ENCODE measurements at regions not wholly inside any gene's neighbourhood (a gene's known extent, or its start where the extent isn't known, plus 50 kb on each side); places are given as distances from the start of the nearest gene placed in this dataset.

DNA sequence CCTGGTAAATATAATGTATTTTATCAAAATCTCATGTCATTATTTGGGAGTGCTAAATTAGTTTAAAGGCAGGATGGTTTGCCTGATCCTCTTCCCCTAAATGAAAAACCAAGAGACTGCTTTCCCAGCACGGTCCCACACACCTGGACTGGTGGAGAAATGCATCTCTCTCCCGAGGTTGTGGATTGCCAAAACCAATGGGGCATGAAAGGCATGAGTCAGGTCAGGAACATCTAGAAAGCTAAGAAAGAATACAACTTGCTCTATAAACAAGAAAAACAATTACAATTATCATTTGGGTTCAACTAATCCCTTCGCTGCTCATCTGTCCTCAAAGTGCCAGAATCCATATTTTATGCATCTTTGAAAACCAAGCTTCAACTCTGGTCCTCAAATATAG lies 308.3 kb upstream of the IRAK1BP1 start:
- TF ChIP-seq, protein P1, sequence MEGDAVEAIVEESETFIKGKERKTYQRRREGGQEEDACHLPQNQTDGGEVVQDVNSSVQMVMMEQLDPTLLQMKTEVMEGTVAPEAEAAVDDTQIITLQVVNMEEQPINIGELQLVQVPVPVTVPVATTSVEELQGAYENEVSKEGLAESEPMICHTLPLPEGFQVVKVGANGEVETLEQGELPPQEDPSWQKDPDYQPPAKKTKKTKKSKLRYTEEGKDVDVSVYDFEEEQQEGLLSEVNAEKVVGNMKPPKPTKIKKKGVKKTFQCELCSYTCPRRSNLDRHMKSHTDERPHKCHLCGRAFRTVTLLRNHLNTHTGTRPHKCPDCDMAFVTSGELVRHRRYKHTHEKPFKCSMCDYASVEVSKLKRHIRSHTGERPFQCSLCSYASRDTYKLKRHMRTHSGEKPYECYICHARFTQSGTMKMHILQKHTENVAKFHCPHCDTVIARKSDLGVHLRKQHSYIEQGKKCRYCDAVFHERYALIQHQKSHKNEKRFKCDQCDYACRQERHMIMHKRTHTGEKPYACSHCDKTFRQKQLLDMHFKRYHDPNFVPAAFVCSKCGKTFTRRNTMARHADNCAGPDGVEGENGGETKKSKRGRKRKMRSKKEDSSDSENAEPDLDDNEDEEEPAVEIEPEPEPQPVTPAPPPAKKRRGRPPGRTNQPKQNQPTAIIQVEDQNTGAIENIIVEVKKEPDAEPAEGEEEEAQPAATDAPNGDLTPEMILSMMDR (IDR thresholded peaks at IDR 0.05): no peak
- TF ChIP-seq POLR2AphosphoS5 (IDR thresholded peaks at IDR 0.05; ENCODE audit: low read depth, low read length) (no peak), RAD21 (IDR thresholded peaks at IDR 0.05; ENCODE audit: low read length) (no peak), GATA2 (CRISPR knock-in tag; IDR thresholded peaks at IDR 0.05) (no peak), EP300 (IDR thresholded peaks at IDR 0.05; ENCODE audit: borderline replicate concordance in 1 of 2, low read depth in 1 of 2, low read length in 1 of 2) (no peak), EZH2phosphoT487 (IDR thresholded peaks at IDR 0.05; ENCODE audit: borderline replicate concordance, low read depth) (no peak), MXI1 (IDR thresholded peaks at IDR 0.05; ENCODE audit: low read depth, low read length) (no peak), RCOR1 (IDR thresholded peaks at IDR 0.05; ENCODE audit: low read length) (no peak), TAF1 (IDR thresholded peaks at IDR 0.05; ENCODE audit: borderline replicate concordance, low read depth, low read length) (no peak), CHD2 (IDR thresholded peaks at IDR 0.05; ENCODE audit: low read length, partially characterized antibody) (no peak), RXRA (IDR thresholded peaks at IDR 0.05; ENCODE audit: borderline replicate concordance, low read depth) (no peak), SIN3A (IDR thresholded peaks at IDR 0.05; ENCODE audit: borderline replicate concordance, low read depth, low read length) (no peak)
- TF ChIP-seq, protein P2, sequence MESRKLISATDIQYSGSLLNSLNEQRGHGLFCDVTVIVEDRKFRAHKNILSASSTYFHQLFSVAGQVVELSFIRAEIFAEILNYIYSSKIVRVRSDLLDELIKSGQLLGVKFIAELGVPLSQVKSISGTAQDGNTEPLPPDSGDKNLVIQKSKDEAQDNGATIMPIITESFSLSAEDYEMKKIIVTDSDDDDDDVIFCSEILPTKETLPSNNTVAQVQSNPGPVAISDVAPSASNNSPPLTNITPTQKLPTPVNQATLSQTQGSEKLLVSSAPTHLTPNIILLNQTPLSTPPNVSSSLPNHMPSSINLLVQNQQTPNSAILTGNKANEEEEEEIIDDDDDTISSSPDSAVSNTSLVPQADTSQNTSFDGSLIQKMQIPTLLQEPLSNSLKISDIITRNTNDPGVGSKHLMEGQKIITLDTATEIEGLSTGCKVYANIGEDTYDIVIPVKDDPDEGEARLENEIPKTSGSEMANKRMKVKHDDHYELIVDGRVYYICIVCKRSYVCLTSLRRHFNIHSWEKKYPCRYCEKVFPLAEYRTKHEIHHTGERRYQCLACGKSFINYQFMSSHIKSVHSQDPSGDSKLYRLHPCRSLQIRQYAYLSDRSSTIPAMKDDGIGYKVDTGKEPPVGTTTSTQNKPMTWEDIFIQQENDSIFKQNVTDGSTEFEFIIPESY (IDR thresholded peaks at IDR 0.05; ENCODE audit: borderline replicate concordance, low read depth): no peak
